WTC11 (cell line): ENCODE measurements at regions not wholly inside any gene's neighbourhood (a gene's known extent, or its start where the extent isn't known, plus 50 kb on each side); places are given as distances from the start of the nearest gene placed in this dataset.

Experiments
- ATAC-seq: fragments of 200-7000 bp; cut with Tn5 transposase; 2 replicates; pipeline ENCODE4 v1.10.0; 2021; ENCODE audit warnings: mild to moderate bottlenecking, moderate library complexity
- CTCF ChIA-PET: fragments of 300-600 bp; sonication (Branson Sonifier 250); formaldehyde crosslinking; loops from one replicate; lab custom pipeline; 2021; ENCODE audit warnings: antibody characterized with exemption; lab: Charles Lee
- POLR2A ChIA-PET: fragments of 350-600 bp; sonication (Branson Sonifier 250); formaldehyde crosslinking; loops from one replicate; lab custom pipeline; 2021; ENCODE audit warnings: antibody characterized with exemption; lab: Charles Lee
- DNase-seq: peaks from one replicate; pipeline ENCODE4 v3.0.0; 2021; ENCODE audit warnings: low spot score
- H3K27ac Mint-ChIP-seq: 2 replicates; pipeline ENCODE4 v1.8.0; 2021; ENCODE audit warnings: mixed read lengths
- H3K27me3 Mint-ChIP-seq: 2 replicates; pipeline ENCODE4 v1.8.0; 2021; ENCODE audit warnings: low read depth, mild to moderate bottlenecking, moderate library complexity, mixed read lengths
- H3K36me3 Mint-ChIP-seq: 2 replicates; pipeline ENCODE4 v1.8.0; 2021; ENCODE audit warnings: mixed read lengths
- H3K4me1 Mint-ChIP-seq: 2 replicates; pipeline ENCODE4 v1.8.0; 2022; ENCODE audit warnings: mixed read lengths
- H3K4me3 Mint-ChIP-seq: 2 replicates; pipeline ENCODE4 v1.8.0; 2021; ENCODE audit warnings: mild to moderate bottlenecking, moderate library complexity, mixed read lengths
- H3K9me3 Mint-ChIP-seq: 2 replicates; pipeline ENCODE4 v1.8.0; 2021; ENCODE audit warnings: mixed read lengths
- CREB1 ChIP-seq: sonication (generic); formaldehyde crosslinking; IDR thresholded peaks from 2 replicates; pipeline ENCODE4 v1.8.0; 2023; ENCODE audit warnings: mild to moderate bottlenecking, missing genetic modification reagents
- EMX1 ChIP-seq: fragments of 250-450 bp; sonication (Bioruptor Pico); IDR thresholded peaks from 2 replicates; pipeline ENCODE4 v1.8.0; 2021; ENCODE audit warnings: mild to moderate bottlenecking
- FOXJ3 ChIP-seq: sonication (generic); formaldehyde crosslinking; IDR thresholded peaks from 2 replicates; pipeline ENCODE4 v1.9.0; 2021; ENCODE audit warnings: missing genetic modification reagents, mild to moderate bottlenecking, borderline replicate concordance
- FOXK1 ChIP-seq: sonication (generic); formaldehyde crosslinking; IDR thresholded peaks from 2 replicates; pipeline ENCODE4 v1.8.0; 2022; ENCODE audit warnings: mild to moderate bottlenecking, moderate library complexity, missing genetic modification reagents
- KAT7 ChIP-seq: sonication (generic); formaldehyde crosslinking; IDR thresholded peaks from 2 replicates; pipeline ENCODE4 v1.8.1; 2023; ENCODE audit warnings: missing genetic modification reagents, mild to moderate bottlenecking, borderline replicate concordance
- NR1H2 ChIP-seq: sonication (generic); formaldehyde crosslinking; IDR thresholded peaks from 2 replicates; pipeline ENCODE4 v1.9.0; 2021; ENCODE audit warnings: mild to moderate bottlenecking, moderate library complexity, missing genetic modification reagents
- NR2C2 ChIP-seq: sonication (generic); formaldehyde crosslinking; IDR thresholded peaks from 2 replicates; pipeline ENCODE4 v1.8.0; 2022; ENCODE audit warnings: mild to moderate bottlenecking, missing genetic modification reagents
- TEAD1 ChIP-seq: sonication (generic); formaldehyde crosslinking; IDR thresholded peaks from 2 replicates; pipeline ENCODE4 v1.8.0; 2022; ENCODE audit warnings: mild to moderate bottlenecking, missing genetic modification reagents
- TEAD4 ChIP-seq: sonication (generic); formaldehyde crosslinking; IDR thresholded peaks from 2 replicates; pipeline ENCODE4 v1.8.0; 2022; ENCODE audit warnings: mild to moderate bottlenecking, missing genetic modification reagents
- TP53 ChIP-seq: sonication (generic); formaldehyde crosslinking; IDR thresholded peaks from 2 replicates; pipeline ENCODE4 v1.8.1; 2023; ENCODE audit warnings: mild to moderate bottlenecking, missing genetic modification reagents
- USF2 ChIP-seq: sonication (generic); formaldehyde crosslinking; IDR thresholded peaks from 2 replicates; pipeline ENCODE4 v1.8.1; 2023; ENCODE audit warnings: mild to moderate bottlenecking, missing genetic modification reagents, moderate library complexity
- ZNF121 ChIP-seq: sonication (generic); formaldehyde crosslinking; IDR thresholded peaks from 2 replicates; pipeline ENCODE4 v1.8.0; 2023; ENCODE audit warnings: missing genetic modification reagents
- ZNF138 ChIP-seq: sonication (generic); formaldehyde crosslinking; conservative IDR thresholded peaks from 2 replicates; pipeline ENCODE4 v1.8.1; 2022; ENCODE audit warnings: mild to moderate bottlenecking, moderate library complexity, missing genetic modification reagents
- ZNF232 ChIP-seq: sonication (generic); formaldehyde crosslinking; IDR thresholded peaks from 2 replicates; pipeline ENCODE4 v1.8.0; 2022; ENCODE audit warnings: mild to moderate bottlenecking, missing genetic modification reagents
- ZNF281 ChIP-seq: sonication (generic); formaldehyde crosslinking; IDR thresholded peaks from 2 replicates; pipeline ENCODE4 v1.8.0; 2023; ENCODE audit warnings: mild to moderate bottlenecking, missing genetic modification reagents
- ZNF416 ChIP-seq: fragments of 250-450 bp; sonication (Bioruptor Pico); IDR thresholded peaks from 2 replicates; pipeline ENCODE4 v1.9.0; 2021; ENCODE audit warnings: mild to moderate bottlenecking, inconsistent platforms
- ZNF671 ChIP-seq: fragments of 250-450 bp; sonication (Bioruptor Pico); IDR thresholded peaks from 2 replicates; pipeline ENCODE4 v1.8.0; 2021; ENCODE audit warnings: mild to moderate bottlenecking
- ZSCAN18 ChIP-seq: fragments of 250-450 bp; sonication (Bioruptor Pico); IDR thresholded peaks from 2 replicates; pipeline ENCODE4 v2.1.2; 2022; ENCODE audit warnings: mild to moderate bottlenecking, moderate library complexity
- TF ChIP-seq, protein P1 (sequence below): sonication (generic); formaldehyde crosslinking; IDR thresholded peaks from 2 replicates; pipeline ENCODE4 v1.8.1; 2023; ENCODE audit warnings: mild to moderate bottlenecking, missing genetic modification reagents, borderline replicate concordance
- TF ChIP-seq, protein P2 (sequence below): sonication (generic); formaldehyde crosslinking; IDR thresholded peaks from 2 replicates; pipeline ENCODE4 v1.8.1; 2022; ENCODE audit warnings: missing genetic modification reagents, borderline replicate concordance
- TF ChIP-seq, protein P3 (sequence below): sonication (generic); formaldehyde crosslinking; IDR thresholded peaks from 2 replicates; pipeline ENCODE4 v1.8.0; 2022; ENCODE audit warnings: mild to moderate bottlenecking, missing genetic modification reagents
- TF ChIP-seq, protein P4 (sequence below): sonication (generic); formaldehyde crosslinking; IDR thresholded peaks from 2 replicates; pipeline ENCODE4 v1.8.0; 2023; ENCODE audit warnings: missing genetic modification reagents

DNA sequence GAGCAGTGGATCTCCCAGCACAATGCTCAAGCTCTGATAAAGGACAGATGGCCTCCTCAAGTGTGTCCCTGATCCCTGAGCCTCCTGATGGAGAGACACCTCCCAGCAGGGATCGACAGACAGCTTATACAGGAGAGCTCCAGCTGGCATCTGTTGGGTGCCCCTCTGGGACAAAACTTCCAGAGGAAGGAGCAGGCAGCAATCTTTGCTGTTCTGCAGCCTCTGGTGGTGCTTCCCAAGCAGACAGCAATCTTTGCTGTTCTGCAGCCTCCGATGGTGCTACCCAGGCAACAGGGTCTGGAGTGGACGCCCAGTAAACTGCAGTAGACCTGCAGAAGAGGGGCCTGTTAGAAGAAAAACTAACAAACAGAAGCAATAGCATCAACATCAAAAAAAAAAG lies 349.3 kb upstream of the SPRY2 start:
- peaks cover 7% of the 10 kb centered on the region for H3K4me1 Mint-ChIP-seq
- H3K4me3 Mint-ChIP-seq: no peak overlapping the region
- no peak overlapping the region for H3K27ac Mint-ChIP-seq
- peaks cover 34% of the 10 kb centered on the region for H3K9me3 Mint-ChIP-seq
- DNase-seq (no peak), ATAC-seq (no peak)
- ChIA-PET POLR2A (no interaction called here), CTCF (no interaction called here)
- TF ChIP-seq, protein P1, sequence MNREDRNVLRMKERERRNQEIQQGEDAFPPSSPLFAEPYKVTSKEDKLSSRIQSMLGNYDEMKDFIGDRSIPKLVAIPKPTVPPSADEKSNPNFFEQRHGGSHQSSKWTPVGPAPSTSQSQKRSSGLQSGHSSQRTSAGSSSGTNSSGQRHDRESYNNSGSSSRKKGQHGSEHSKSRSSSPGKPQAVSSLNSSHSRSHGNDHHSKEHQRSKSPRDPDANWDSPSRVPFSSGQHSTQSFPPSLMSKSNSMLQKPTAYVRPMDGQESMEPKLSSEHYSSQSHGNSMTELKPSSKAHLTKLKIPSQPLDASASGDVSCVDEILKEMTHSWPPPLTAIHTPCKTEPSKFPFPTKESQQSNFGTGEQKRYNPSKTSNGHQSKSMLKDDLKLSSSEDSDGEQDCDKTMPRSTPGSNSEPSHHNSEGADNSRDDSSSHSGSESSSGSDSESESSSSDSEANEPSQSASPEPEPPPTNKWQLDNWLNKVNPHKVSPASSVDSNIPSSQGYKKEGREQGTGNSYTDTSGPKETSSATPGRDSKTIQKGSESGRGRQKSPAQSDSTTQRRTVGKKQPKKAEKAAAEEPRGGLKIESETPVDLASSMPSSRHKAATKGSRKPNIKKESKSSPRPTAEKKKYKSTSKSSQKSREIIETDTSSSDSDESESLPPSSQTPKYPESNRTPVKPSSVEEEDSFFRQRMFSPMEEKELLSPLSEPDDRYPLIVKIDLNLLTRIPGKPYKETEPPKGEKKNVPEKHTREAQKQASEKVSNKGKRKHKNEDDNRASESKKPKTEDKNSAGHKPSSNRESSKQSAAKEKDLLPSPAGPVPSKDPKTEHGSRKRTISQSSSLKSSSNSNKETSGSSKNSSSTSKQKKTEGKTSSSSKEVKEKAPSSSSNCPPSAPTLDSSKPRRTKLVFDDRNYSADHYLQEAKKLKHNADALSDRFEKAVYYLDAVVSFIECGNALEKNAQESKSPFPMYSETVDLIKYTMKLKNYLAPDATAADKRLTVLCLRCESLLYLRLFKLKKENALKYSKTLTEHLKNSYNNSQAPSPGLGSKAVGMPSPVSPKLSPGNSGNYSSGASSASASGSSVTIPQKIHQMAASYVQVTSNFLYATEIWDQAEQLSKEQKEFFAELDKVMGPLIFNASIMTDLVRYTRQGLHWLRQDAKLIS (CRISPR knock-in tag): no peak
- no peak for TF ChIP-seq TP53
- TF ChIP-seq TEAD4 (CRISPR knock-in tag): no peak
- no peak for TF ChIP-seq FOXK1 (CRISPR knock-in tag)
- no peak for TF ChIP-seq USF2 (CRISPR knock-in tag)
- no peak for TF ChIP-seq KAT7 (CRISPR knock-in tag)
- TF ChIP-seq ZNF121 (CRISPR knock-in tag): no peak
- peaks cover 18% of the 10 kb centered on the region for H3K36me3 Mint-ChIP-seq
- H3K27me3 Mint-ChIP-seq: no peaks in the 10 kb centered on the region; the same call in 1 of the 2 replicates

- peaks cover 11% of the 10 kb centered on the region for H3K4me1 Mint-ChIP-seq
- no peak overlapping the region for H3K27ac Mint-ChIP-seq
- peaks cover 18% of the 10 kb centered on the region for H3K36me3 Mint-ChIP-seq
- no peaks in the 10 kb centered on the region; the same call in 1 of the 2 replicates for H3K27me3 Mint-ChIP-seq
- ChIA-PET POLR2A (no interaction called here), CTCF (no interaction called here)
- no peak for ATAC-seq
- TF ChIP-seq ZNF416 (CRISPR knock-in tag): no peak
- H3K4me3 Mint-ChIP-seq: no peak overlapping the region
- H3K9me3 Mint-ChIP-seq: peaks cover 34% of the 10 kb centered on the region
- DNase-seq: no peak
These were observed 347.7 kb upstream of the SPRY2 start for GRCh38 chr13:80688593-80688992.

- Mint-ChIP-seq H3K36me3 (peaks cover 15% of the 10 kb centered on the region), H3K27me3 (no peaks in the 10 kb centered on the region; the same call in 1 of the 2 replicates), H3K9me3 (peaks cover 24% of the 10 kb centered on the region), H3K4me1 (peaks cover 11% of the 10 kb centered on the region), H3K4me3 (no peak overlapping the region), H3K27ac (no peak overlapping the region)
- CTCF ChIA-PET: no interaction called here
- TF ChIP-seq, protein P2, sequence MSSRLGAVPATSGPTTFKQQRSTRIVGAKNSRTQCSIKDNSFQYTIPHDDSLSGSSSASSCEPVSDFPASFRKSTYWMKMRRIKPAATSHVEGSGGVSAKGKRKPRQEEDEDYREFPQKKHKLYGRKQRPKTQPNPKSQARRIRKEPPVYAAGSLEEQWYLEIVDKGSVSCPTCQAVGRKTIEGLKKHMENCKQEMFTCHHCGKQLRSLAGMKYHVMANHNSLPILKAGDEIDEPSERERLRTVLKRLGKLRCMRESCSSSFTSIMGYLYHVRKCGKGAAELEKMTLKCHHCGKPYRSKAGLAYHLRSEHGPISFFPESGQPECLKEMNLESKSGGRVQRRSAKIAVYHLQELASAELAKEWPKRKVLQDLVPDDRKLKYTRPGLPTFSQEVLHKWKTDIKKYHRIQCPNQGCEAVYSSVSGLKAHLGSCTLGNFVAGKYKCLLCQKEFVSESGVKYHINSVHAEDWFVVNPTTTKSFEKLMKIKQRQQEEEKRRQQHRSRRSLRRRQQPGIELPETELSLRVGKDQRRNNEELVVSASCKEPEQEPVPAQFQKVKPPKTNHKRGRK (CRISPR knock-in tag): no peak
- TF ChIP-seq EMX1: no peak
- TF ChIP-seq ZNF138 (CRISPR knock-in tag): no peak
- TF ChIP-seq CREB1 (CRISPR knock-in tag): no peak
- no peak for TF ChIP-seq TEAD1 (CRISPR knock-in tag)
- no peak for TF ChIP-seq NR2C2 (CRISPR knock-in tag)
- TF ChIP-seq NR1H2: no peak
- no peak for TF ChIP-seq ZNF281 (CRISPR knock-in tag)
- no peak for TF ChIP-seq FOXK1 (CRISPR knock-in tag)
- no peak for TF ChIP-seq TEAD4 (CRISPR knock-in tag)
- TF ChIP-seq, protein P3, sequence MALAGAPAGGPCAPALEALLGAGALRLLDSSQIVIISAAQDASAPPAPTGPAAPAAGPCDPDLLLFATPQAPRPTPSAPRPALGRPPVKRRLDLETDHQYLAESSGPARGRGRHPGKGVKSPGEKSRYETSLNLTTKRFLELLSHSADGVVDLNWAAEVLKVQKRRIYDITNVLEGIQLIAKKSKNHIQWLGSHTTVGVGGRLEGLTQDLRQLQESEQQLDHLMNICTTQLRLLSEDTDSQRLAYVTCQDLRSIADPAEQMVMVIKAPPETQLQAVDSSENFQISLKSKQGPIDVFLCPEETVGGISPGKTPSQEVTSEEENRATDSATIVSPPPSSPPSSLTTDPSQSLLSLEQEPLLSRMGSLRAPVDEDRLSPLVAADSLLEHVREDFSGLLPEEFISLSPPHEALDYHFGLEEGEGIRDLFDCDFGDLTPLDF (CRISPR knock-in tag): no peak
- TF ChIP-seq, protein P4, sequence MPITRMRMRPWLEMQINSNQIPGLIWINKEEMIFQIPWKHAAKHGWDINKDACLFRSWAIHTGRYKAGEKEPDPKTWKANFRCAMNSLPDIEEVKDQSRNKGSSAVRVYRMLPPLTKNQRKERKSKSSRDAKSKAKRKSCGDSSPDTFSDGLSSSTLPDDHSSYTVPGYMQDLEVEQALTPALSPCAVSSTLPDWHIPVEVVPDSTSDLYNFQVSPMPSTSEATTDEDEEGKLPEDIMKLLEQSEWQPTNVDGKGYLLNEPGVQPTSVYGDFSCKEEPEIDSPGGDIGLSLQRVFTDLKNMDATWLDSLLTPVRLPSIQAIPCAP (CRISPR knock-in tag): no peak
- no peak for TF ChIP-seq FOXJ3
- TF ChIP-seq ZNF232: no peak
- no peak for TF ChIP-seq ZNF671 (CRISPR knock-in tag)
- no peak for TF ChIP-seq ZSCAN18 (CRISPR knock-in tag)
- ATAC-seq: no peak
- POLR2A ChIA-PET: no interaction called here
- no peak for DNase-seq
These were observed 345.0 kb upstream of the SPRY2 start for GRCh38 chr13:80685942-80686341.
